Fibroblast of lung (primary cell): ENCODE measurements at regions not wholly inside any gene's neighbourhood (a gene's known extent, or its start where the extent isn't known, plus 50 kb on each side); places are given as distances from the start of the nearest gene placed in this dataset.

Experiments used
- DNase-seq, 2 donors: peaks; one replicate each; pipeline versions ENCODE4 v3.0.0 to v3.0.0-alpha.2; 2010; ENCODE audit warnings: low read depth in 2 of 2
- H2AFZ ChIP-seq: 2 replicates; pipeline ENCODE4 v1.5.1; 2012; ENCODE audit warnings: low read length, control low read depth, inconsistent platforms
- H3K27ac ChIP-seq: 2 replicates; pipeline ENCODE4 v1.5.1; 2011; ENCODE audit warnings: low read length, control low read depth; ENCODE audit not compliant: insufficient read depth
- H3K27me3 ChIP-seq: 2 replicates; pipeline ENCODE4 v1.5.1; 2011; ENCODE audit warnings: mild to moderate bottlenecking, low read length; ENCODE audit not compliant: control insufficient read depth, insufficient read depth
- H3K36me3 ChIP-seq: 2 replicates; pipeline ENCODE4 v1.5.1; 2011; ENCODE audit warnings: low read length; ENCODE audit not compliant: control insufficient read depth, insufficient read depth
- H3K4me1 ChIP-seq: 2 replicates; pipeline ENCODE4 v1.5.1; 2011; ENCODE audit warnings: low read length; ENCODE audit not compliant: control insufficient read depth, insufficient read depth; ENCODE audit errors: extremely low read depth
- H3K4me2 ChIP-seq: 2 replicates; pipeline ENCODE4 v1.5.1; 2011; ENCODE audit warnings: low read length, control low read depth; ENCODE audit not compliant: insufficient read depth; ENCODE audit errors: extremely low read depth
- H3K4me3 ChIP-seq, 4 experiments: fragments of 200-600 bp in 1 of 4; sonication (generic) in 1 of 4; replicated peaks in 1 of 4; 2 replicates each; pipeline ENCODE4 v1.5.1; 2011 to 2016; ENCODE audit warnings: low read length in 4 of 4, low read depth in 3 of 4, mild to moderate bottlenecking in 3 of 4, control low read depth in 2 of 4, inconsistent platforms in 1 of 4, mixed read lengths in 1 of 4; ENCODE audit not compliant: insufficient read depth in 1 of 4; ENCODE audit errors: control extremely low read depth in 1 of 4
- H3K79me2 ChIP-seq: 2 replicates; pipeline ENCODE4 v1.5.1; 2012; ENCODE audit warnings: mild to moderate bottlenecking, low read length, inconsistent platforms; ENCODE audit not compliant: control insufficient read depth, insufficient read depth
- H3K9ac ChIP-seq: 2 replicates; pipeline ENCODE4 v1.5.1; 2011; ENCODE audit warnings: mild to moderate bottlenecking, low read length, control low read depth; ENCODE audit not compliant: insufficient read depth
- H3K9me3 ChIP-seq: 2 replicates; pipeline ENCODE4 v1.5.1; 2012; ENCODE audit warnings: low read depth, low read length; ENCODE audit not compliant: control insufficient read depth, insufficient read depth
- H4K20me1 ChIP-seq: 2 replicates; pipeline ENCODE4 v1.5.1; 2011; ENCODE audit warnings: low read length; ENCODE audit not compliant: control insufficient read depth, insufficient read depth; ENCODE audit errors: extremely low read depth
- EZH2 ChIP-seq: IDR thresholded peaks from 2 replicates; pipeline ENCODE4 v1.5.1; 2012; ENCODE audit warnings: low read length, control low read depth, mild to moderate bottlenecking; ENCODE audit errors: missing control alignments
- TF ChIP-seq, protein P1 (sequence below), 2 donors: IDR thresholded peaks in 1 of 2; conservative IDR thresholded peaks in 1 of 2; 1 replicate in 1 of 2; 2 replicates in 1 of 2; pipeline ENCODE4 v1.5.1; 2011 to 2012; ENCODE audit warnings: low read length in 2 of 2, control low read depth in 1 of 2, inconsistent platforms in 1 of 2, low read depth in 1 of 2, mild to moderate bottlenecking in 1 of 2

DNA sequence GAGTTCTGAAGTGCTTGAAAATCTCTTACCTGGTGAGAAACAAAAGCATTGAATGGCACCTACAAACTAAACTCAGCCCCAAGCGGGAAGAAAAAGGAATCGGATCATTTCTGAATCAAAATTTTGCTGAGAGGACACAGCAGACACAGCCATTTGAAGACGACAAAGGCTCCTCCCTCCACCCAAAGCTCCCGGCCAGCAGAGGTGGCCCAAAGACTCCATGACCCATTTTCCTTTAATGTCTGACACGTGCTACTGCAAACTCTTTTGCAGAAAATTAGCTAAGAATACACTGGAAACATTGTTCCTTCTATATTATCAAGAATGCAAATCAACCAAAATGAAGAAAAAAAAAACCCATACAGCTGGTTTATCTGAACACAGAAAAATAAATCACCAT, 85.9 kb upstream of the FOXN3 start:
- no peak overlapping the region for H3K9ac ChIP-seq
- no peak for TF ChIP-seq EZH2
- TF ChIP-seq, protein P1, sequence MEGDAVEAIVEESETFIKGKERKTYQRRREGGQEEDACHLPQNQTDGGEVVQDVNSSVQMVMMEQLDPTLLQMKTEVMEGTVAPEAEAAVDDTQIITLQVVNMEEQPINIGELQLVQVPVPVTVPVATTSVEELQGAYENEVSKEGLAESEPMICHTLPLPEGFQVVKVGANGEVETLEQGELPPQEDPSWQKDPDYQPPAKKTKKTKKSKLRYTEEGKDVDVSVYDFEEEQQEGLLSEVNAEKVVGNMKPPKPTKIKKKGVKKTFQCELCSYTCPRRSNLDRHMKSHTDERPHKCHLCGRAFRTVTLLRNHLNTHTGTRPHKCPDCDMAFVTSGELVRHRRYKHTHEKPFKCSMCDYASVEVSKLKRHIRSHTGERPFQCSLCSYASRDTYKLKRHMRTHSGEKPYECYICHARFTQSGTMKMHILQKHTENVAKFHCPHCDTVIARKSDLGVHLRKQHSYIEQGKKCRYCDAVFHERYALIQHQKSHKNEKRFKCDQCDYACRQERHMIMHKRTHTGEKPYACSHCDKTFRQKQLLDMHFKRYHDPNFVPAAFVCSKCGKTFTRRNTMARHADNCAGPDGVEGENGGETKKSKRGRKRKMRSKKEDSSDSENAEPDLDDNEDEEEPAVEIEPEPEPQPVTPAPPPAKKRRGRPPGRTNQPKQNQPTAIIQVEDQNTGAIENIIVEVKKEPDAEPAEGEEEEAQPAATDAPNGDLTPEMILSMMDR (conservative IDR thresholded peaks at IDR 0.05 in 1 of 2, IDR thresholded peaks at IDR 0.05 in 1 of 2; ENCODE audit: low read depth in 1 of 2, low read length in 2 of 2) = no peak
- H3K9me3 ChIP-seq = no peaks in the 10 kb centered on the region
- H3K4me1 ChIP-seq = peaks cover 14% of the 10 kb centered on the region
- no peak for DNase-seq
- H3K36me3 ChIP-seq = no peaks in the 10 kb centered on the region
- no peak overlapping the region for H2AFZ ChIP-seq
- H3K4me2 ChIP-seq = no peak overlapping the region
- H3K79me2 ChIP-seq = no peaks in the 10 kb centered on the region
- H3K27me3 ChIP-seq = no peaks in the 10 kb centered on the region
- no peaks in the 10 kb centered on the region for H4K20me1 ChIP-seq
- H3K27ac ChIP-seq = no peak overlapping the region
- H3K4me3 ChIP-seq = no peak overlapping the region

DNA sequence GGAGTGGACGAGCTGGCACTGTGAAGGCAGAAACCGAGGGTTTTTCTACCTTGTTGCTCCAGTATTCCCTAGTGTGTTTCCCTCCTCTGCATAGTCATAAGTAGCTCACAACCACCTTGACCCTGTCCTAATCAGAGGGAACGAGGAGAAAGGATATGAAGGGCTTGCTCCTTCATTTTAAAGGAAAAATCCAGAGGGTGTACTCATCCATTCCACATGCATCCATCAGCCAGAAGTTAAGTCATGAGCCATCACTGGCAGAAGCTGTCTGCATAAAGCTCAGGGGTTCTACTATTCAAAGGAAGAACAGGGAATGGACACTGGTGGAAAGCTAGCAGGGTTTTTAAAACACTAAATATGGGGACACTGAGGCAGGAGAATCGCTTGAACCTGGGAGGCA, 84.3 kb upstream of the FOXN3 start:
- no peaks in the 10 kb centered on the region for H3K9me3 ChIP-seq
- H4K20me1 ChIP-seq = no peaks in the 10 kb centered on the region
- TF ChIP-seq EZH2 = no peak
- TF ChIP-seq, protein P1 (conservative IDR thresholded peaks at IDR 0.05 in 1 of 2, IDR thresholded peaks at IDR 0.05 in 1 of 2; ENCODE audit: low read depth in 1 of 2, low read length in 2 of 2) = no peak
- no peak overlapping the region for H3K4me2 ChIP-seq
- H3K27me3 ChIP-seq = no peaks in the 10 kb centered on the region
- no peak overlapping the region for H3K4me3 ChIP-seq
- H3K36me3 ChIP-seq = no peaks in the 10 kb centered on the region
- H3K27ac ChIP-seq = no peak overlapping the region
- peaks cover 8% of the 10 kb centered on the region for H3K4me1 ChIP-seq
- H3K9ac ChIP-seq = no peak overlapping the region
- no peaks in the 10 kb centered on the region for H3K79me2 ChIP-seq
- H2AFZ ChIP-seq = no peak overlapping the region
- peak in 1 of 2 donors; percentile 13 for DNase-seq

DNA sequence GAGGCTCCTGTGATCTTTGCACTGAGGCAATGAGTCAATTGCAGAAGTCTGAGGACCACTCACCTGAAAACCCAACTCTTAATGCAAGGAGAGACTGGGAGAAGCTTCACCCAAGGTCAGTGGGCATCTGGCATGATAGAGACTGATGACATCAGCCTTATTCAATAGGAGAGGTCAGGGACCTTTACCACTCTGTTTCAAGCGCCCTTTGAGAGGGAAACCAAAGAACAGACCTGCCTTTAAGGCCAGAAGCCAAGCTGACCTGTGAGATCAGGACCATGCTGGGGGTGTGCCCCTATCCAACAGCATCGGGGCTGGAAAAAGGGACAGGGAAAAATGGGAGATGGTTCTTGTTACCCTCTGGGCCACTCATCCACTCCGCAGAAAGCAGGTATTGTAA, 83.3 kb upstream of the FOXN3 start:
- H3K9me3 ChIP-seq = no peaks in the 10 kb centered on the region
- no peaks in the 10 kb centered on the region for H3K79me2 ChIP-seq
- H3K4me2 ChIP-seq = no peak overlapping the region
- DNase-seq = no peak
- H3K4me1 ChIP-seq = peaks cover 8% of the 10 kb centered on the region
- TF ChIP-seq, protein P1 (conservative IDR thresholded peaks at IDR 0.05 in 1 of 2, IDR thresholded peaks at IDR 0.05 in 1 of 2; ENCODE audit: low read depth in 1 of 2, low read length in 2 of 2) = no peak
- no peak for TF ChIP-seq EZH2
- no peaks in the 10 kb centered on the region for H3K27me3 ChIP-seq
- H3K36me3 ChIP-seq = no peaks in the 10 kb centered on the region
- no peak overlapping the region for H3K4me3 ChIP-seq
- H3K9ac ChIP-seq = no peak overlapping the region
- no peak overlapping the region for H2AFZ ChIP-seq
- no peak overlapping the region for H3K27ac ChIP-seq
- H4K20me1 ChIP-seq = no peaks in the 10 kb centered on the region
